ENCODE measurements at regions not wholly inside any gene's neighbourhood (a gene's known extent, or its start where the extent isn't known, plus 50 kb on each side); places are given as distances from the start of the nearest gene placed in this dataset.

DNA sequence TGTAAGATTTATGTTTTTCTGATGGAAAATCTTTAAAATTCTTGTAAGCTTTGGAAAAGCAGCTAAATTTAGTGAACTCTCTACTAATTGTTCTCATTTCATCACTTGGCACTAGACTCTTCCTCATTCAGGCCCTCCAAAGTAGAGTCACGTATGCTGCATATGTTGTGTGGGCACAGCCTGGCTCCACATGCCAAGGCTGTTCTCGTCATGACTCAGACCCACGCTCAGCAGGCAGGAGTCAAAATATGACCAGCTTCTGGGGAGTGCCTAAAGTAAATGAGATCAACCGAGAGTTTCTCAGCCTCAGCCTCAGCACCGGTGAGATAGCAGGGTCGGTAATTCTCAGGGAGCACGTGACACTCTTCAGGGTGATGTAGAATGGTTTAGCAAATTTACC is 1672.9 kb downstream of the REEP3 start:
- H3K4me1 Mint-ChIP-seq (ENCODE audit: low read depth) = peaks cover 45% of the 10 kb centered on the region
- peak overlapping the region; percentile 83 for H3K27ac Mint-ChIP-seq (ENCODE audit: unreplicated experiment)
- no peak overlapping the region for H3K4me3 Mint-ChIP-seq (ENCODE audit: unreplicated experiment)
- H3K36me3 Mint-ChIP-seq (ENCODE audit: low read depth) = no peaks in the 10 kb centered on the region
- no peaks in the 10 kb centered on the region for H3K27me3 Mint-ChIP-seq (ENCODE audit: low read depth)
- TF ChIP-seq, protein P1, sequence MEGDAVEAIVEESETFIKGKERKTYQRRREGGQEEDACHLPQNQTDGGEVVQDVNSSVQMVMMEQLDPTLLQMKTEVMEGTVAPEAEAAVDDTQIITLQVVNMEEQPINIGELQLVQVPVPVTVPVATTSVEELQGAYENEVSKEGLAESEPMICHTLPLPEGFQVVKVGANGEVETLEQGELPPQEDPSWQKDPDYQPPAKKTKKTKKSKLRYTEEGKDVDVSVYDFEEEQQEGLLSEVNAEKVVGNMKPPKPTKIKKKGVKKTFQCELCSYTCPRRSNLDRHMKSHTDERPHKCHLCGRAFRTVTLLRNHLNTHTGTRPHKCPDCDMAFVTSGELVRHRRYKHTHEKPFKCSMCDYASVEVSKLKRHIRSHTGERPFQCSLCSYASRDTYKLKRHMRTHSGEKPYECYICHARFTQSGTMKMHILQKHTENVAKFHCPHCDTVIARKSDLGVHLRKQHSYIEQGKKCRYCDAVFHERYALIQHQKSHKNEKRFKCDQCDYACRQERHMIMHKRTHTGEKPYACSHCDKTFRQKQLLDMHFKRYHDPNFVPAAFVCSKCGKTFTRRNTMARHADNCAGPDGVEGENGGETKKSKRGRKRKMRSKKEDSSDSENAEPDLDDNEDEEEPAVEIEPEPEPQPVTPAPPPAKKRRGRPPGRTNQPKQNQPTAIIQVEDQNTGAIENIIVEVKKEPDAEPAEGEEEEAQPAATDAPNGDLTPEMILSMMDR (IDR thresholded peaks at IDR 0.05) = no peak
- no peak for DNase-seq (ENCODE audit: low spot score)
- no peaks in the 10 kb centered on the region for H3K9me3 Mint-ChIP-seq (ENCODE audit: low read depth)

DNA sequence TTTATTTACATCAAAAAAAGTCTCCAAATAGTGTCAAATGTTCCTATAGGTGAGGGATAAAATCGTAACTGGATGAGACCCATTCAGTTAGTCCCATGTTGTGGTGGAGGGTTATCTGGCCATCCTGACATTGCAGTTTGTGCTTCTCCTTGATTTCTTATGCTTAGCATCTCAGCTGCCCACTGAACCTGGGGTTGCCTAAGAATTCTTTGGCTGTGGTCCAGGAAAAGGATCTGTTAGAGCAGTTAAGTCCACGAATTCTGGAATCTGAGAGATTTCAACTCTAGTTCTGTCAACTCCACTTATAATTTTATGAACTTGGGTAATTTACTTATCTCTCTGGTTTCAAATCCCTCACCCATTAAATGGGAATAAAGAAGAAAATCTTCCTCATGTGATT is 1673.4 kb downstream of the REEP3 start:
- H3K9me3 Mint-ChIP-seq (ENCODE audit: low read depth) = no peaks in the 10 kb centered on the region
- H3K27me3 Mint-ChIP-seq (ENCODE audit: low read depth) = no peaks in the 10 kb centered on the region
- H3K4me3 Mint-ChIP-seq (ENCODE audit: unreplicated experiment) = no peak overlapping the region
- H3K27ac Mint-ChIP-seq (ENCODE audit: unreplicated experiment) = peak overlapping the region; percentile 83
- no peaks in the 10 kb centered on the region for H3K36me3 Mint-ChIP-seq (ENCODE audit: low read depth)
- DNase-seq (ENCODE audit: low spot score) = no peak
- TF ChIP-seq, protein P1 (IDR thresholded peaks at IDR 0.05) = no peak
- H3K4me1 Mint-ChIP-seq (ENCODE audit: low read depth) = peaks cover 45% of the 10 kb centered on the region

DNA sequence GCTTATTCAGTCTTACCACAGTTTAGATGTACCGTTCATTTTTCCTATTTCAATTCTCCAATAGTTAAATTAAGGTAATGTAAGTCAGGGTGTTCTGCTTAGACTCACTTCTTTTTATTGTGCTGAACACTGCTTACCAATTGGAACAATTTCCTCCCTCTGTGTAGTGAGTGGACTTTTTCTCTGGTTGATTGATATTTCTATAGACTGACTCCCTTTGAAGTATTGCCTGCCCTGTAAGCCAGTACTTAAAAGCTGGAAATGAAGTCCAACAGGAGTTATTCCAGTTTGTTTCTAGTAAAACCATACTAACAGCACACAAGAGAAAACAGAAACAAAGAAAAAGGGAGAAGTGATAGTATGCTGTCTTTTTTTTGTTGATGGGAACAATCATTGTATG is 1674.9 kb downstream of the REEP3 start:
- no peak for DNase-seq (ENCODE audit: low spot score)
- H3K27ac Mint-ChIP-seq (ENCODE audit: unreplicated experiment) = no peak overlapping the region
- no peaks in the 10 kb centered on the region for H3K27me3 Mint-ChIP-seq (ENCODE audit: low read depth)
- H3K36me3 Mint-ChIP-seq (ENCODE audit: low read depth) = no peaks in the 10 kb centered on the region
- no peaks in the 10 kb centered on the region for H3K9me3 Mint-ChIP-seq (ENCODE audit: low read depth)
- TF ChIP-seq, protein P1 (IDR thresholded peaks at IDR 0.05) = no peak
- no peak overlapping the region for H3K4me3 Mint-ChIP-seq (ENCODE audit: unreplicated experiment)
- H3K4me1 Mint-ChIP-seq (ENCODE audit: low read depth) = peaks cover 45% of the 10 kb centered on the region

DNA sequence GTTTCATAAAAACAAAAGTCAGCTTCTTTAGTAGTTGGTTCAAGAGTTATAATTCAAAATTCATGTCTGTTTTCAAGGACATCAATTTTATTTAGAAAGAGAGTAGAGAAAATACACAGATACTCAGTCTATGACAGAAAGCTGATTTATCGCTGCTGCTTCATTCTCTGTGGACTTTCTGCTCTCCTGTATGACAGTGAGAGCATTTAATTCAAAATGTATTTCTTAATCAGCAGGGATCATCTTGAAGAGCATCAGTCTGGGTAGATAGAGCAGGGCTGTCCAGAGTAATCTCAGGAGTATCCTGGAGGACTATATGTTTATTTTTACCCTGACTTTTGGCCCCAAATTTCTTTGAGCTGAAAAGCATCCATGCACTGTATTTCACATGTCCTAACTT is 1676.7 kb downstream of the REEP3 start:
- Mint-ChIP-seq H3K36me3 (ENCODE audit: low read depth) (no peaks in the 10 kb centered on the region), H3K27me3 (ENCODE audit: low read depth) (no peaks in the 10 kb centered on the region), H3K4me3 (ENCODE audit: unreplicated experiment) (no peak overlapping the region), H3K4me1 (ENCODE audit: low read depth) (peaks cover 37% of the 10 kb centered on the region), H3K27ac (ENCODE audit: unreplicated experiment) (no peak overlapping the region), H3K9me3 (ENCODE audit: low read depth) (no peaks in the 10 kb centered on the region)
- DNase-seq (ENCODE audit: low spot score) = no peak
- TF ChIP-seq, protein P1 (IDR thresholded peaks at IDR 0.05) = no peak

DNA sequence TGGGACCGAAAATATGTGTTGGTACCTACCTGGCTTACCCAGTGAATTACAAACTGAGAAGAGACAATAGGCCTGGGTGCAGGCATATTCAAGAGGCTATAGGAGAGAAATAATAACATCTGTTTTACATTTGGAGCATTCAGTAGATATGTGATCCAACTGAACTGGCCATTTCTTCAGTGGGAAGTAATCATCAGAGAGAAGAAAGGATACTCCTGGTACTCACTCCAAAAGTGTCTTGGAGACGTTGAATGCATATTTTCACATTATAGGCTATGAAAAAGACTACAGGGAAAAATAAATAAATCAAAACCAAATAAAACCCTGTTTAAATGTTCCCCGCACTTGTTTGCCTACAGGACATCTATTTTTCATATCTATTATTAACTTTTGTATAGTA is 1680.3 kb downstream of the REEP3 start:
- H3K4me3 Mint-ChIP-seq (ENCODE audit: unreplicated experiment) = no peak overlapping the region
- H3K4me1 Mint-ChIP-seq (ENCODE audit: low read depth) = peaks cover 18% of the 10 kb centered on the region
- no peaks in the 10 kb centered on the region for H3K36me3 Mint-ChIP-seq (ENCODE audit: low read depth)
- H3K9me3 Mint-ChIP-seq (ENCODE audit: low read depth) = no peaks in the 10 kb centered on the region
- TF ChIP-seq, protein P1 (IDR thresholded peaks at IDR 0.05) = no peak
- H3K27ac Mint-ChIP-seq (ENCODE audit: unreplicated experiment) = no peak overlapping the region
- DNase-seq (ENCODE audit: low spot score) = no peak
- H3K27me3 Mint-ChIP-seq (ENCODE audit: low read depth) = no peaks in the 10 kb centered on the region
